HG03520 (cell line): ENCODE measurements at regions not wholly inside any gene's neighbourhood (a gene's known extent, or its start where the extent isn't known, plus 50 kb on each side); places are given as distances from the start of the nearest gene placed in this dataset.
A peak's percentile ranks its signal among the peaks of the same experiment; 100 is the strongest.
"Not testable (repeated sequence)": the region's sequence is repeated elsewhere in the genome, so short reads cannot be mapped to it uniquely, and the experiment has no call there.

ENCODE experiments used
- ATAC-seq: cut with Tn5 transposase; IDR thresholded peaks from one replicate; pipeline ENCODE4 v1.9.1; 2021; ENCODE audit warnings: mild to moderate bottlenecking, moderate library complexity; ENCODE audit not compliant: unreplicated experiment

GRCh38 chr1:60950224-60951063, 131.9 kb upstream of the NFIA start:
- ATAC-seq = no peak

- no peak for ATAC-seq
Measured at GRCh38 chr1:60949826-60950197, 132.5 kb upstream of the NFIA start.

- ATAC-seq = no peak
Measured at GRCh38 chr1:60949154-60949825, 133.1 kb upstream of the NFIA start.

GRCh38 chr1:60948486-60948885, 133.9 kb upstream of the NFIA start:
- ATAC-seq = no peak

GRCh38 chr1:60947367-60947766, 135.0 kb upstream of the NFIA start:
- ATAC-seq = no peak

- ATAC-seq = peak; percentile 68
Measured at GRCh38 chr1:60942896-60943638, 139.3 kb upstream of the NFIA start.

- ATAC-seq = no peak
Measured at GRCh38 chr1:60942291-60942690, 140.1 kb upstream of the NFIA start.

GRCh38 chr1:60940685-60941084, 141.7 kb upstream of the NFIA start:
- ATAC-seq = not testable (repeated sequence)

- no peak for ATAC-seq
Measured at GRCh38 chr1:60937720-60938119, 144.6 kb upstream of the NFIA start.

GRCh38 chr1:60936591-60937342, 145.6 kb upstream of the NFIA start:
- ATAC-seq = no peak

GRCh38 chr1:60936163-60936562, 146.2 kb upstream of the NFIA start:
- no peak for ATAC-seq

GRCh38 chr1:60935599-60936110, 146.7 kb upstream of the NFIA start:
- no peak for ATAC-seq

GRCh38 chr1:60930130-60930529, 152.2 kb upstream of the NFIA start:
- ATAC-seq = no peak

GRCh38 chr1:60924964-60925798, 157.2 kb upstream of the NFIA start:
- ATAC-seq = no peak

GRCh38 chr1:60924165-60924564, 158.2 kb upstream of the NFIA start:
- ATAC-seq = no peak

GRCh38 chr1:60923389-60924087, 158.8 kb upstream of the NFIA start:
- no peak for ATAC-seq

GRCh38 chr1:60922304-60922703, 160.1 kb upstream of the NFIA start:
- no peak for ATAC-seq

- ATAC-seq = no peak
Measured at GRCh38 chr1:60921175-60921574, 161.2 kb upstream of the NFIA start.

GRCh38 chr1:60920561-60920960, 161.8 kb upstream of the NFIA start:
- no peak for ATAC-seq
